PC-9 (cell line): ENCODE measurements at regions not wholly inside any gene's neighbourhood (a gene's known extent, or its start where the extent isn't known, plus 50 kb on each side); places are given as distances from the start of the nearest gene placed in this dataset.

Experiments
- BruUV-seq: library from RNA; stranded (reverse); fragments of 400-500 nt; replicated peaks from 2 replicates; lab custom pipeline; 2021; lab: Mats Ljungman, UMichigan
- CTCF ChIA-PET: fragments of 300-600 bp; sonication (Branson Sonifier 250); formaldehyde crosslinking; loops from one replicate; lab custom pipeline; 2022; ENCODE audit warnings: antibody characterized with exemption; lab: Charles Lee
- POLR2A ChIA-PET: fragments of 300-600 bp; sonication (Branson Sonifier 250); formaldehyde crosslinking; loops from one replicate; lab custom pipeline; 2022; ENCODE audit warnings: antibody characterized with exemption; ENCODE audit not compliant: unreplicated experiment; lab: Charles Lee
- DNase-seq, 2 experiments: peaks; one replicate each; pipeline versions ENCODE4 v3.0.0 to v3.0.0-alpha.2; 2015 to 2022; ENCODE audit warnings: mixed read lengths in 1 of 2
- H2AFZ ChIP-seq: fragments of 200-600 bp; sonication (generic); 2 replicates; pipeline ENCODE4 v1.8.1; 2017; ENCODE audit warnings: antibody characterized with exemption
- H3F3A ChIP-seq: fragments of 200-600 bp; sonication (generic); 2 replicates; pipeline ENCODE4 v1.8.1; 2017; ENCODE audit warnings: antibody characterized with exemption, mild to moderate bottlenecking, low read depth; ENCODE audit not compliant: insufficient read depth
- H3K27ac ChIP-seq: fragments of 200-600 bp; sonication (generic); 2 replicates; pipeline ENCODE4 v1.6.1; 2016; ENCODE audit warnings: mixed run types
- H3K27me3 ChIP-seq: fragments of 200-600 bp; sonication (generic); 2 replicates; pipeline ENCODE4 v1.6.1; 2016; ENCODE audit warnings: low read depth, mixed run types; ENCODE audit not compliant: insufficient read depth
- H3K36me3 ChIP-seq: fragments of 200-600 bp; sonication (generic); 2 replicates; pipeline ENCODE4 v1.6.1; 2016; ENCODE audit warnings: low read depth, mixed run types
- H3K4me1 ChIP-seq: fragments of 200-600 bp; sonication (generic); replicated peaks from 2 replicates; pipeline ENCODE4 v1.6.1; 2016; ENCODE audit warnings: mixed run types; ENCODE audit not compliant: insufficient read depth
- H3K4me2 ChIP-seq: fragments of 200-600 bp; sonication (generic); 2 replicates; pipeline ENCODE4 v1.6.1; 2017; ENCODE audit warnings: mixed run types
- H3K4me3 ChIP-seq: fragments of 200-600 bp; sonication (generic); 2 replicates; pipeline ENCODE4 v1.6.1; 2016; ENCODE audit warnings: mixed run types
- H3K79me2 ChIP-seq: fragments of 200-600 bp; sonication (generic); 2 replicates; pipeline ENCODE4 v1.6.1; 2017; ENCODE audit warnings: low read depth, mixed run types
- H3K9me2 ChIP-seq: fragments of 200-600 bp; sonication (generic); 2 replicates; pipeline ENCODE4 v1.8.1; 2017; ENCODE audit warnings: mild to moderate bottlenecking; ENCODE audit not compliant: insufficient read depth
- H3K9me3 ChIP-seq: fragments of 200-600 bp; sonication (generic); 2 replicates; pipeline ENCODE4 v1.8.1; 2016; ENCODE audit warnings: low read depth; ENCODE audit not compliant: insufficient read depth
- H4K20me1 ChIP-seq: fragments of 200-600 bp; sonication (generic); 2 replicates; pipeline ENCODE4 v1.8.1; 2017; ENCODE audit not compliant: insufficient read depth
- CTCF ChIP-seq: fragments of 200-600 bp; sonication (generic); conservative IDR thresholded peaks from 2 replicates; pipeline ENCODE4 v1.6.1; 2017; ENCODE audit warnings: mixed run types, antibody characterized with exemption, mild to moderate bottlenecking, moderate library complexity
- EZH2 ChIP-seq: fragments of 200-600 bp; sonication (generic); IDR thresholded peaks from 2 replicates; pipeline ENCODE4 v1.8.0; 2017; ENCODE audit warnings: antibody characterized with exemption, low read depth
- intact Hi-C: fragments of 100-400 bp; cut with micrococcal nuclease; formaldehyde crosslinking; loops from one replicate; pipeline ENCODE4 v1.10.0; 2022; ENCODE audit not compliant: unreplicated experiment

DNA sequence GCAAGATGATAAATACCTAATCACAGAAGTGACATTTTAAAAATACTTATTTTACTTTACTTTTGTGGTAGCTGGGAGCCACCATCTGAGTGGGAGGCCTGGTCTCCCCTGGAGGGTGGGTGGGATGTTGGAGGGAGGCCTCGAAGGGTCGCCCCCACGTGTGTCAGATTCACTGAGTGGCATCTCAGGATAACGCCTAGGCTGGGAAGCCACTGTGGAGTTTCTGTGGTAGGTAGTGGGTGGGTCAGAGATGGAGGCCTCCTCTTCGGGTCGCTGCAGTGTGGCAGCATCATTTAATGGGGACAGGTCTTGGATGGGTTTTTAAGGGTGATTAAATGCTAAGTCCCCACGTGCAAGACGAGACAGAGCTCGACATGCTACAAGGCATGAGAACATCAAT lies 1154.8 kb upstream of the CDH18 start:
- no TSS peak for BruUV-seq
- no peak for TF ChIP-seq EZH2
- TF ChIP-seq CTCF, result no peak
- ChIA-PET CTCF (no interaction called here), POLR2A (no interaction called here)
- intact Hi-C loops, result no loop called here
- H2AFZ ChIP-seq, result no peak overlapping the region
- no peaks in the 10 kb centered on the region for H3K4me1 ChIP-seq
- no peak overlapping the region for H3K27ac ChIP-seq
- no peak overlapping the region for H3K4me3 ChIP-seq
- H3K9me3 ChIP-seq, result no peaks in the 10 kb centered on the region
- no peak overlapping the region for H3K4me2 ChIP-seq
- no peaks in the 10 kb centered on the region; the same call in 1 of the 2 replicates for H3F3A ChIP-seq
- no peaks in the 10 kb centered on the region for H4K20me1 ChIP-seq
- no peaks in the 10 kb centered on the region for H3K79me2 ChIP-seq
- no peaks in the 10 kb centered on the region for H3K9me2 ChIP-seq
- no peaks in the 10 kb centered on the region for H3K27me3 ChIP-seq
- H3K36me3 ChIP-seq, result no peaks in the 10 kb centered on the region
- DNase-seq, result no peak

DNA sequence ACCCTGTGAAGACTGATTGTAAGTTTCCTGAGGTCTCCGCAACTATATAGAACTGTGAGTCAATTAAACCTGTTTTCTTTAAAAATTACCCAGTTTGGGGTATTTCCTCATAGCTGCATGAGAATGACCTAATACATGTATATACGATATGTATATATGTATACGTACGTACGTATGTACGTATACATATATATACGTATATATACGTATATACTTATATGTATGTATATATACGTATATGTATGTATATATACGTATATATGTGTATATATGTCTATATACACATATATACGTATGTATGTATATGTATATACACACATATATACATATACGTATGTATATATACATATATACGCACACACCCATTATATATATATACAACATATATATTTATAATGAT lies 1153.0 kb upstream of the CDH18 start:
- Histone ChIP-seq H3K79me2 (no peaks in the 10 kb centered on the region), H3K9me3 (no peaks in the 10 kb centered on the region), H3F3A (no peaks in the 10 kb centered on the region; the same call in 1 of the 2 replicates), H3K4me3 (no peak overlapping the region), H3K27ac (no peak overlapping the region), H3K36me3 (no peaks in the 10 kb centered on the region), H3K27me3 (no peaks in the 10 kb centered on the region), H2AFZ (no peak overlapping the region), H3K4me2 (no peak overlapping the region), H3K4me1 (no peaks in the 10 kb centered on the region), H3K9me2 (no peaks in the 10 kb centered on the region), H4K20me1 (no peaks in the 10 kb centered on the region)
- no peak for TF ChIP-seq EZH2
- TF ChIP-seq CTCF, result no peak
- DNase-seq, result no peak
- intact Hi-C loops, result no loop called here
- ChIA-PET CTCF (no interaction called here), POLR2A (no interaction called here)
- BruUV-seq, result no TSS peak

DNA sequence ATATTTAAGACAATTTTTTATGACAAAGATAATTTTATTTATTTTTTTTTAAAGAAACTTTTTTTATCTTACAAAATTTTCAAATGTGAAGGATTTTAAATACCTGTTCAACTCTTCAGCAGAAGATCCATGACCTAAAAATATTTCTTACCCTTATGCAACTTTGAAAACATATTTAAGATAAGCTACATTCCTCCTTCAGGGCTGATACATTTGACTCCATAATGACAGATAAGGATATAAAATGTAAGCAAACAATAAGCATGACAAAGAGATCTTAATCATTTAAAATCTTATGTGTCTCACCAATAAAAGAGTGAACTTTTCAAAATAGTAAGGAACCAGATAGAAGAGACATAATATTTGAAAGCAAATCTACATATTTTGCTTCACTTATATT lies 1138.2 kb upstream of the CDH18 start:
- H3K36me3 ChIP-seq, result no peaks in the 10 kb centered on the region
- TF ChIP-seq CTCF, result no peak
- CTCF ChIA-PET, result no interaction called here
- H3K9me3 ChIP-seq, result no peaks in the 10 kb centered on the region
- no peaks in the 10 kb centered on the region for H3F3A ChIP-seq
- no peak overlapping the region for H3K27ac ChIP-seq
- H3K27me3 ChIP-seq, result no peaks in the 10 kb centered on the region
- no peaks in the 10 kb centered on the region for H4K20me1 ChIP-seq
- no peak overlapping the region for H3K4me2 ChIP-seq
- H3K4me1 ChIP-seq, result no peaks in the 10 kb centered on the region
- H2AFZ ChIP-seq, result no peak overlapping the region
- DNase-seq, result no peak
- POLR2A ChIA-PET, result no interaction called here
- no peak overlapping the region for H3K4me3 ChIP-seq
- no TSS peak for BruUV-seq
- intact Hi-C loops, result no loop called here
- H3K79me2 ChIP-seq, result no peaks in the 10 kb centered on the region
- no peaks in the 10 kb centered on the region; the same call in 1 of the 2 replicates for H3K9me2 ChIP-seq
